IMR-90 (cell line): ENCODE measurements at regions not wholly inside any gene's neighbourhood (a gene's known extent, or its start where the extent isn't known, plus 50 kb on each side); places are given as distances from the start of the nearest gene placed in this dataset.

Experiments
- ATAC-seq: fragments of 200-7000 bp; cut with Tn5 transposase; 2 replicates; pipeline ENCODE4 v1.9.1; 2020; ENCODE audit warnings: low read depth, mild to moderate bottlenecking, moderate library complexity
- BruUV-seq: library from RNA; stranded (reverse); fragments of 400-500 nt; replicated peaks from 2 replicates; lab custom pipeline; 2021; lab: Mats Ljungman, UMichigan
- CTCF ChIA-PET: fragments of 300-600 bp; formaldehyde crosslinking; extraction: SDS; loops from one replicate; lab custom pipeline; 2021; ENCODE audit warnings: antibody characterized with exemption; lab: Yijun Ruan, JAX
- POLR2A ChIA-PET: fragments of 300-600 bp; sonication (Branson Sonifier 250); formaldehyde crosslinking; loops from one replicate; lab custom pipeline; 2022; ENCODE audit warnings: antibody characterized with exemption; ENCODE audit not compliant: unreplicated experiment; lab: Charles Lee
- DNase-seq: peaks from one replicate; pipeline ENCODE4 v3.0.0; 2013
- H2AFZ ChIP-seq: replicated peaks from 2 replicates; pipeline ENCODE3; 2013; ENCODE audit warnings: low read length, mild to moderate bottlenecking; ENCODE audit not compliant: poor library complexity
- H2AK5ac ChIP-seq: 2 replicates; pipeline ENCODE4 v1.6.1; 2013; ENCODE audit warnings: low read depth, low read length, inconsistent platforms
- H2AK9ac ChIP-seq: replicated peaks from 2 replicates; pipeline ENCODE3; 2013; ENCODE audit warnings: mild to moderate bottlenecking, low read depth, low read length, moderate library complexity; ENCODE audit not compliant: poor library complexity
- H2BK120ac ChIP-seq: 2 replicates; pipeline ENCODE4 v1.6.1; 2013; ENCODE audit warnings: low read depth, low read length, inconsistent platforms
- H2BK15ac ChIP-seq: 3 replicates; pipeline ENCODE4 v1.6.1; 2013; ENCODE audit warnings: low read depth, low read length, inconsistent platforms
- H2BK20ac ChIP-seq: 2 replicates; pipeline ENCODE4 v1.6.1; 2013; ENCODE audit warnings: low read depth, mild to moderate bottlenecking, inconsistent platforms, low read length, moderate library complexity
- H2BK5ac ChIP-seq: 2 replicates; pipeline ENCODE4 v1.6.1; 2013; ENCODE audit warnings: mild to moderate bottlenecking, low read depth, low read length, inconsistent platforms; ENCODE audit not compliant: poor library complexity, severe bottlenecking
- H3K14ac ChIP-seq: replicated peaks from 2 replicates; pipeline ENCODE4 v1.6.1; 2013; ENCODE audit warnings: low read depth, low read length, inconsistent platforms
- H3K18ac ChIP-seq: 2 replicates; pipeline ENCODE4 v1.6.1; 2013; ENCODE audit warnings: low read depth, low read length, control low read depth
- H3K23ac ChIP-seq: 2 replicates; pipeline ENCODE4 v1.6.1; 2013; ENCODE audit warnings: low read depth, low read length, inconsistent platforms
- H3K27ac ChIP-seq: 2 replicates; pipeline ENCODE4 v1.5.1; 2013; ENCODE audit warnings: mild to moderate bottlenecking, control low read depth, low read length; ENCODE audit not compliant: insufficient read depth
- H3K27me3 ChIP-seq: 2 replicates; pipeline ENCODE4 v1.6.1; 2013; ENCODE audit warnings: low read length; ENCODE audit not compliant: control insufficient read depth, insufficient read depth
- H3K36me3 ChIP-seq: 2 replicates; pipeline ENCODE4 v1.6.1; 2013; ENCODE audit warnings: low read length, mixed read lengths; ENCODE audit not compliant: control insufficient read depth, insufficient read depth
- H3K4ac ChIP-seq: 2 replicates; pipeline ENCODE4 v1.6.1; 2013; ENCODE audit warnings: low read depth, low read length, inconsistent platforms
- H3K4me1 ChIP-seq: 2 replicates; pipeline ENCODE4 v1.6.1; 2013; ENCODE audit warnings: low read length, mixed read lengths; ENCODE audit not compliant: control insufficient read depth, insufficient read depth
- H3K4me2 ChIP-seq: 2 replicates; pipeline ENCODE4 v1.6.1; 2013; ENCODE audit warnings: low read depth, mild to moderate bottlenecking, control low read depth, low read length, moderate library complexity
- H3K4me3 ChIP-seq: 2 replicates; pipeline ENCODE4 v1.5.1; 2013; ENCODE audit warnings: low read depth, mild to moderate bottlenecking, control low read depth, low read length, moderate library complexity; ENCODE audit not compliant: insufficient read depth
- H3K56ac ChIP-seq: 2 replicates; pipeline ENCODE4 v1.6.1; 2013; ENCODE audit warnings: low read length, inconsistent platforms; ENCODE audit not compliant: insufficient read depth; ENCODE audit errors: extremely low read depth
- H3K79me1 ChIP-seq, 2 experiments: 2 replicates each; pipeline ENCODE4 v1.6.1; 2013; ENCODE audit warnings: low read length in 2 of 2, inconsistent platforms in 1 of 2, low read depth in 1 of 2
- H3K9ac ChIP-seq: 2 replicates; pipeline ENCODE4 v1.6.1; 2013; ENCODE audit warnings: low read depth, low read length, control low read depth
- H3K9me1 ChIP-seq: 2 replicates; pipeline ENCODE4 v1.6.1; 2013; ENCODE audit warnings: low read length, inconsistent platforms; ENCODE audit not compliant: insufficient read depth
- H3K9me3 ChIP-seq: 2 replicates; pipeline ENCODE4 v1.6.1; 2013; ENCODE audit warnings: low read length; ENCODE audit not compliant: control insufficient read depth, insufficient read depth
- H4K20me1 ChIP-seq: 2 replicates; pipeline ENCODE4 v1.6.1; 2013; ENCODE audit warnings: low read length, inconsistent platforms; ENCODE audit not compliant: insufficient read depth
- H4K5ac ChIP-seq: 2 replicates; pipeline ENCODE4 v1.6.1; 2013; ENCODE audit warnings: mild to moderate bottlenecking, low read depth, low read length, control low read depth
- H4K8ac ChIP-seq, 2 experiments: 2 replicates each; pipeline ENCODE4 v1.6.1; 2013; ENCODE audit warnings: low read depth in 2 of 2, low read length in 2 of 2, control low read depth in 1 of 2, inconsistent platforms in 1 of 2
- H4K91ac ChIP-seq: 2 replicates; pipeline ENCODE4 v1.6.1; 2013; ENCODE audit warnings: low read depth, low read length, inconsistent platforms; ENCODE audit not compliant: insufficient read depth
- BHLHE40 ChIP-seq: fragments of 150-350 bp; IDR thresholded peaks from 2 replicates; pipeline ENCODE4 v1.6.1; 2016; ENCODE audit warnings: mild to moderate bottlenecking, low read depth, low read length
- NFE2L2 ChIP-seq: fragments of 150-350 bp; IDR thresholded peaks from 2 replicates; pipeline ENCODE4 v1.6.1; 2016; ENCODE audit warnings: low read depth, mild to moderate bottlenecking, low read length
- RCOR1 ChIP-seq: IDR thresholded peaks from 2 replicates; pipeline ENCODE4 v1.6.1; 2012; ENCODE audit warnings: mild to moderate bottlenecking, low read length, improper control_type of control experiment; ENCODE audit not compliant: insufficient replicate concordance
- SMC3 ChIP-seq: fragments of 150-350 bp; IDR thresholded peaks from 2 replicates; pipeline ENCODE4 v1.6.1; 2016; ENCODE audit warnings: low read depth, mild to moderate bottlenecking, antibody characterized with exemption, low read length, moderate library complexity
- WGBS, 2 experiments: methylation state at CpG; one replicate each; pipeline versions ENCODE4 v1.1.5 to v1.1.7; 2013; ENCODE audit warnings: missing lambda C conversion rate in 2 of 2; ENCODE audit not compliant: insufficient read length in 1 of 2; ENCODE audit errors: extremely low coverage in 2 of 2; 5-methylcytosine and 5-hydroxymethylcytosine counted together
- dilution Hi-C: fragments of 300-500 bp; cut with HindIII; formaldehyde crosslinking; loops from one replicate; pipeline ENCODE4 v1.14.3; 2018; ENCODE audit warnings: low sequenced_read_pairs; ENCODE audit not compliant: unreplicated experiment
- in situ Hi-C: fragments of 300-500 bp; cut with MboI; formaldehyde crosslinking; loops from 3 replicates; pipeline ENCODE4 v1.14.3; 2019; ENCODE audit warnings: low sequenced_read_pairs, inconsistent platforms, mixed read lengths
- intact Hi-C: fragments of 100-400 bp; cut with micrococcal nuclease; formaldehyde crosslinking; loops from 2 replicates; pipeline ENCODE4 v1.10.0; 2022
- TF ChIP-seq, protein P1 (sequence below): conservative IDR thresholded peaks from 2 replicates; pipeline ENCODE4 v1.5.1; 2012; ENCODE audit warnings: mild to moderate bottlenecking, low read depth, low read length, improper control_type of control experiment

DNA sequence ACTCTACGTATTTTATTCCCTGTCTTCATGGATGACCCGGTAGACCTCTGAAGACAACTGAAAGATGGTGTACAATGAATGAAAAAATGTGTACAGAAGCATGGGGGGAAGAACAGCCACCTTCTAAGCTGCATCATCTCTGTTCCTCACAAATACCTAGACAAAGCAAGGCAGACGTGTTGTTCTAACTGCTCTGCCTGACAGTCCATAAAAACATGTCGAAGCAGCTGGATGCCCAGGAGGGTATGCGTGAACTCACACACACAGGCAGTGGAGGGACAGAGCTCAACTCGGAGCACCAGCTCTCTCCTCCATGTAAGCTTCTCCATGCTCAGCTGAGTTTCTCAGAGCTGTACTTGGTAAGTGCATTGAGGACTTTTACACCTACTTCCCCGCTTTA, 327.4 kb downstream of the CTTN start:
- no peak overlapping the region for H2BK20ac ChIP-seq
- in situ Hi-C loops (no loop called here), dilution Hi-C loops (no loop called here), intact Hi-C loops (no loop called here)
- H2BK5ac ChIP-seq = no peak overlapping the region
- H3K4me2 ChIP-seq = no peak overlapping the region
- no peaks in the 10 kb centered on the region for H3K9me1 ChIP-seq
- no peak overlapping the region for H4K8ac ChIP-seq
- H3K14ac ChIP-seq = no peak overlapping the region
- peaks cover 2% of the 10 kb centered on the region; the same call in 1 of the 2 replicates for H3K9me3 ChIP-seq
- H2AK5ac ChIP-seq = no peak overlapping the region
- H4K91ac ChIP-seq = no peak overlapping the region
- H2AK9ac ChIP-seq = no peak overlapping the region
- no peak overlapping the region for H2BK120ac ChIP-seq
- H4K20me1 ChIP-seq = no peaks in the 10 kb centered on the region; the same call in 1 of the 2 replicates
- no peaks in the 10 kb centered on the region for H3K79me1 ChIP-seq
- ATAC-seq = no peak
- TF ChIP-seq RCOR1 (no peak), NFE2L2 (no peak), SMC3 (no peak), BHLHE40 (no peak)
- TF ChIP-seq, protein P1, sequence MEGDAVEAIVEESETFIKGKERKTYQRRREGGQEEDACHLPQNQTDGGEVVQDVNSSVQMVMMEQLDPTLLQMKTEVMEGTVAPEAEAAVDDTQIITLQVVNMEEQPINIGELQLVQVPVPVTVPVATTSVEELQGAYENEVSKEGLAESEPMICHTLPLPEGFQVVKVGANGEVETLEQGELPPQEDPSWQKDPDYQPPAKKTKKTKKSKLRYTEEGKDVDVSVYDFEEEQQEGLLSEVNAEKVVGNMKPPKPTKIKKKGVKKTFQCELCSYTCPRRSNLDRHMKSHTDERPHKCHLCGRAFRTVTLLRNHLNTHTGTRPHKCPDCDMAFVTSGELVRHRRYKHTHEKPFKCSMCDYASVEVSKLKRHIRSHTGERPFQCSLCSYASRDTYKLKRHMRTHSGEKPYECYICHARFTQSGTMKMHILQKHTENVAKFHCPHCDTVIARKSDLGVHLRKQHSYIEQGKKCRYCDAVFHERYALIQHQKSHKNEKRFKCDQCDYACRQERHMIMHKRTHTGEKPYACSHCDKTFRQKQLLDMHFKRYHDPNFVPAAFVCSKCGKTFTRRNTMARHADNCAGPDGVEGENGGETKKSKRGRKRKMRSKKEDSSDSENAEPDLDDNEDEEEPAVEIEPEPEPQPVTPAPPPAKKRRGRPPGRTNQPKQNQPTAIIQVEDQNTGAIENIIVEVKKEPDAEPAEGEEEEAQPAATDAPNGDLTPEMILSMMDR = no peak
- ChIA-PET CTCF (interaction anchor here (1.8 kb wide), 1 partner anchor 10 kb away, joined by 4 read pairs; no protein-coding TSS in a partner anchor), POLR2A (no interaction called here)
- no peaks in the 10 kb centered on the region; the same call in 1 of the 2 replicates for H3K27me3 ChIP-seq
- no peak overlapping the region for H3K27ac ChIP-seq
- H4K5ac ChIP-seq = no peak overlapping the region
- H3K36me3 ChIP-seq = no peaks in the 10 kb centered on the region
- no peak overlapping the region for H2AFZ ChIP-seq
- no peak overlapping the region for H3K4me3 ChIP-seq
- no peak overlapping the region for H2BK15ac ChIP-seq
- no peak overlapping the region for H3K9ac ChIP-seq
- H3K56ac ChIP-seq = no peak overlapping the region
- no TSS peak for BruUV-seq
- 60% methylated on average over 1 of the region's 7 CpGs; no CpG with 5 or more reads in 1 of the 2 experiments for WGBS, 2 experiments
- no peak overlapping the region for H3K18ac ChIP-seq
- H3K4me1 ChIP-seq = no peaks in the 10 kb centered on the region
- no peak overlapping the region for H3K23ac ChIP-seq
- no peak overlapping the region for H3K4ac ChIP-seq
- no peak for DNase-seq
